Amygdala (tissue), 56 donors: ENCODE measurements at regions not wholly inside any gene's neighbourhood (a gene's known extent, or its start where the extent isn't known, plus 50 kb on each side); places are given as distances from the start of the nearest gene placed in this dataset.
"Not testable (repeated sequence)": the region's sequence is repeated elsewhere in the genome, so short reads cannot be mapped to it uniquely, and the experiment has no call there.

Experiments used
- DNase-seq, 56 donors: peaks; one replicate each; lab custom pipeline; 2025; lab: John Stamatoyannopoulos, UW

GRCh38 chr1:31510853-31511789 is 65.2 kb upstream of the TINAGL1 start:
- DNase-seq: no peak

GRCh38 chr1:31511848-31512615 is 64.3 kb upstream of the TINAGL1 start:
- no peak for DNase-seq

GRCh38 chr1:31514117-31514516 is 62.2 kb upstream of the TINAGL1 start:
- no peak for DNase-seq

- DNase-seq: peak in 1 of 56 donors; percentile 28
Measured at GRCh38 chr1:31515056-31515775, 61.1 kb upstream of the TINAGL1 start.

GRCh38 chr1:31515936-31516335 is 60.4 kb upstream of the TINAGL1 start:
- no peak for DNase-seq

GRCh38 chr1:31517301-31517700 is 59.0 kb upstream of the TINAGL1 start:
- no peak for DNase-seq

GRCh38 chr1:31517986-31518385 is 58.3 kb upstream of the TINAGL1 start:
- DNase-seq: not testable (repeated sequence)

- DNase-seq: no peak
Measured at GRCh38 chr1:31521761-31522555, 54.4 kb upstream of the TINAGL1 start.

- no peak for DNase-seq
Measured at GRCh38 chr1:31522556-31522845, 53.8 kb upstream of the TINAGL1 start.

GRCh38 chr1:31523012-31523411 is 53.3 kb upstream of the TINAGL1 start:
- DNase-seq: no peak

- no peak for DNase-seq
Measured at GRCh38 chr1:31523769-31524168, 52.5 kb upstream of the TINAGL1 start.

- no peak for DNase-seq
Measured at GRCh38 chr1:31524186-31524901, 52.0 kb upstream of the TINAGL1 start.
